Hepatocyte (in vitro differentiated cells): ENCODE measurements at regions not wholly inside any gene's neighbourhood (a gene's known extent, or its start where the extent isn't known, plus 50 kb on each side); places are given as distances from the start of the nearest gene placed in this dataset.

Experiments used
- EZH2 ChIP-seq: fragments of 200-600 bp; sonication (generic); IDR thresholded peaks from 2 replicates; pipeline ENCODE4 v1.6.1; 2016; ENCODE audit warnings: antibody characterized with exemption, mild to moderate bottlenecking, borderline replicate concordance
- TF ChIP-seq, protein P1 (sequence below): fragments of 200-600 bp; sonication (generic); IDR thresholded peaks from 2 replicates; pipeline ENCODE4 v1.5.1; 2016; ENCODE audit warnings: antibody characterized with exemption, mild to moderate bottlenecking; ENCODE audit not compliant: poor library complexity

DNA sequence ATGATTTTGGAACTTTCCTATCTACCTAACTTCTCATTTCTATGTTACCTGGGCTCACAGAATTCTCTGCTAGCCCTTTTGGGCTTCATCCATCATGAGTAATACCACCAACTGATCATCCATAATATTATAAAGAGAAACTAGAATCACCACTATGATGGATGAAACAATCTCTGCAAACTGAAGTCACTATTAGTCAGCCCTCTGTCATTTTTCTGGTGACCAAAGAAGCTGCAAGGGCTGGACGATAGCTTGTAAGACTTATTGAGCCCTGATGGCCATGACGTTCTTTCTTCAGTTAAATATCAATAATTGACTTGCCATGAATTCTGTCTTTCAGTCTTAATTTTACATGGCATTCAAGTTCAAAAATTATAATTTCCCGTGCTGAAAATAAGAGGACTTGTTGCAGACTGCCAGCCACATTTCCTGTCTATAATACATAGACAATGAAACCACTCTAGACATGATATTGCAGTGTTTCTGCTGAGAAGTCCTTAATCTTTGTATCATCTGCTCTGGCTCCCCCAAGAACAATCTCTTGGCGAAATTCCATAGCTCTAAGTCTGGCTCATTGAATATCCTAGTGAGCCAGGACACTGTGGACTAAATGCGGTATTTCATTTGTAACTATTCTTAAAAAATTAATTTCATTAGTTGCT lies 655.0 kb upstream of the CAMK1G start:
- TF ChIP-seq, protein P1, sequence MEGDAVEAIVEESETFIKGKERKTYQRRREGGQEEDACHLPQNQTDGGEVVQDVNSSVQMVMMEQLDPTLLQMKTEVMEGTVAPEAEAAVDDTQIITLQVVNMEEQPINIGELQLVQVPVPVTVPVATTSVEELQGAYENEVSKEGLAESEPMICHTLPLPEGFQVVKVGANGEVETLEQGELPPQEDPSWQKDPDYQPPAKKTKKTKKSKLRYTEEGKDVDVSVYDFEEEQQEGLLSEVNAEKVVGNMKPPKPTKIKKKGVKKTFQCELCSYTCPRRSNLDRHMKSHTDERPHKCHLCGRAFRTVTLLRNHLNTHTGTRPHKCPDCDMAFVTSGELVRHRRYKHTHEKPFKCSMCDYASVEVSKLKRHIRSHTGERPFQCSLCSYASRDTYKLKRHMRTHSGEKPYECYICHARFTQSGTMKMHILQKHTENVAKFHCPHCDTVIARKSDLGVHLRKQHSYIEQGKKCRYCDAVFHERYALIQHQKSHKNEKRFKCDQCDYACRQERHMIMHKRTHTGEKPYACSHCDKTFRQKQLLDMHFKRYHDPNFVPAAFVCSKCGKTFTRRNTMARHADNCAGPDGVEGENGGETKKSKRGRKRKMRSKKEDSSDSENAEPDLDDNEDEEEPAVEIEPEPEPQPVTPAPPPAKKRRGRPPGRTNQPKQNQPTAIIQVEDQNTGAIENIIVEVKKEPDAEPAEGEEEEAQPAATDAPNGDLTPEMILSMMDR = no peak
- TF ChIP-seq EZH2 = no peak
